ENCODE measurements at regions not wholly inside any gene's neighbourhood (a gene's known extent, or its start where the extent isn't known, plus 50 kb on each side); places are given as distances from the start of the nearest gene placed in this dataset.

DNA sequence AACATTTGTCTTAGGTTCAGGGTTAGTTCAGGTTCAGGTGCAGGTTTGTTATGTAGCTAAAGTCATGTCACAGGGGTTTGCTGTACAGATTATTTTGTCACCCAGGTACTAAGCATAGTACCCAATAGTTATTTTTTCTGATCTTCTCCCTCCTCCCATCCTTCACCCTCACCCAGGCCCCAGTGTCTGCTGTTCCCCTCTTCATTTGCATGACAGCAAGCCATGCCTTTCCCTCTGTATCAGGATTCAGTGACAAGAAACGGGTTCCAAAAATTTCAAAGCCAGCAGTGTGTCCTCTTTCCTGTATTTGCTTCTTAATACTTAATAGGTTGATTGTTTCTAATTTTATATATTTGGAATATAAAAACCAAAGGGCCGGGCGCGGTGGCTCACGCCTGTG, 330.8 kb upstream of the SGCD start:
- no peak overlapping the region for H3K27ac Mint-ChIP-seq
- no peaks in the 10 kb centered on the region for H3K36me3 Mint-ChIP-seq (ENCODE audit: low read depth)
- WGBS, 2 experiments (ENCODE audit: insufficient coverage in 1 of 2, insufficient read length in 1 of 2): 82% methylated on average over 5 of the region's 5 CpGs; no CpG with 5 or more reads in 1 of the 2 experiments

DNA sequence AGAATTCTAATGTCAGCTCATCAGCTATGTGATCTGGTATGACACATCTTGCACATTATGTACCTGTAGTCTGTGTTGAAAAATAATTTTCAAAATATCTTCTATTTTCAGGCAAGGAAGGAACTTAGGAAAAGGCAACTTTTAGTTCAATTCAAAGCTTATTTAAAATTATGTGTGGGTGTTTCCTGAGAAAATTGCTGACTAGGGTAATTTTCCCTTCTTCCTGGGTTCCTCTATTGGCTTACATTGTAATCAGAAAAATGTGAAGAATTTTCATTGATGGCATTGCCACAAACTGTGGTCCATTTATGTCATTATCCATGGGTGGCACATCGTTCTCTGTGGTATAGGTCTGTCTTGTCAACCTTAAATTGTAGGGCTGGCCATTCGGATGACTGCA, 328.7 kb upstream of the SGCD start:
- Histone ChIP-seq H3K27ac (ENCODE audit: low read depth, low read length) (no peak overlapping the region), H3K9ac (ENCODE audit: extremely low read depth, low read length, poor library complexity, severe bottlenecking) (no peak overlapping the region), H3K9me3 (ENCODE audit: control insufficient read depth, low read length) (no peaks in the 10 kb centered on the region), H3K4me3 (ENCODE audit: low read length) (no peak overlapping the region), H3K36me3 (ENCODE audit: control insufficient read depth, insufficient read depth, low read length) (no peaks in the 10 kb centered on the region), H3K4me1 (ENCODE audit: control insufficient read depth, insufficient read depth, low read length) (no peaks in the 10 kb centered on the region), H3K27me3 (ENCODE audit: control insufficient read depth, insufficient read depth, low read length, poor library complexity, severe bottlenecking) (no peaks in the 10 kb centered on the region)
- Mint-ChIP-seq H3K36me3 (ENCODE audit: low read depth) (no peaks in the 10 kb centered on the region), H3K27ac (no peak overlapping the region), H3K9me3 (no peaks in the 10 kb centered on the region), H3K4me3 (no peak overlapping the region), H3K4me1 (no peaks in the 10 kb centered on the region), H3K27me3 (ENCODE audit: insufficient read depth) (no peaks in the 10 kb centered on the region)
- DNase-seq: no peak
- TF ChIP-seq, protein P1, sequence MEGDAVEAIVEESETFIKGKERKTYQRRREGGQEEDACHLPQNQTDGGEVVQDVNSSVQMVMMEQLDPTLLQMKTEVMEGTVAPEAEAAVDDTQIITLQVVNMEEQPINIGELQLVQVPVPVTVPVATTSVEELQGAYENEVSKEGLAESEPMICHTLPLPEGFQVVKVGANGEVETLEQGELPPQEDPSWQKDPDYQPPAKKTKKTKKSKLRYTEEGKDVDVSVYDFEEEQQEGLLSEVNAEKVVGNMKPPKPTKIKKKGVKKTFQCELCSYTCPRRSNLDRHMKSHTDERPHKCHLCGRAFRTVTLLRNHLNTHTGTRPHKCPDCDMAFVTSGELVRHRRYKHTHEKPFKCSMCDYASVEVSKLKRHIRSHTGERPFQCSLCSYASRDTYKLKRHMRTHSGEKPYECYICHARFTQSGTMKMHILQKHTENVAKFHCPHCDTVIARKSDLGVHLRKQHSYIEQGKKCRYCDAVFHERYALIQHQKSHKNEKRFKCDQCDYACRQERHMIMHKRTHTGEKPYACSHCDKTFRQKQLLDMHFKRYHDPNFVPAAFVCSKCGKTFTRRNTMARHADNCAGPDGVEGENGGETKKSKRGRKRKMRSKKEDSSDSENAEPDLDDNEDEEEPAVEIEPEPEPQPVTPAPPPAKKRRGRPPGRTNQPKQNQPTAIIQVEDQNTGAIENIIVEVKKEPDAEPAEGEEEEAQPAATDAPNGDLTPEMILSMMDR (conservative IDR thresholded peaks at IDR 0.05): no peak
- 86 to 92% methylated on average over 2 of the region's 2 CpGs for WGBS, 2 experiments (ENCODE audit: insufficient coverage in 1 of 2, insufficient read length in 1 of 2)

More for the DNA sequence above, 330.8 kb upstream of the SGCD start:
- Histone ChIP-seq H3K4me3 (ENCODE audit: low read length) (no peak overlapping the region), H3K36me3 (ENCODE audit: control insufficient read depth, insufficient read depth, low read length) (no peaks in the 10 kb centered on the region), H3K9me3 (ENCODE audit: control insufficient read depth, low read length) (no peaks in the 10 kb centered on the region), H3K9ac (ENCODE audit: extremely low read depth, low read length, poor library complexity, severe bottlenecking) (no peak overlapping the region), H3K27ac (ENCODE audit: low read depth, low read length) (no peak overlapping the region), H3K27me3 (ENCODE audit: control insufficient read depth, insufficient read depth, low read length, poor library complexity, severe bottlenecking) (no peaks in the 10 kb centered on the region), H3K4me1 (ENCODE audit: control insufficient read depth, insufficient read depth, low read length) (no peaks in the 10 kb centered on the region)
- DNase-seq: no peak
- Mint-ChIP-seq H3K27me3 (ENCODE audit: insufficient read depth) (no peaks in the 10 kb centered on the region), H3K9me3 (no peaks in the 10 kb centered on the region), H3K4me1 (no peaks in the 10 kb centered on the region), H3K4me3 (no peak overlapping the region)
- TF ChIP-seq, protein P1 (conservative IDR thresholded peaks at IDR 0.05): no peak

DNA sequence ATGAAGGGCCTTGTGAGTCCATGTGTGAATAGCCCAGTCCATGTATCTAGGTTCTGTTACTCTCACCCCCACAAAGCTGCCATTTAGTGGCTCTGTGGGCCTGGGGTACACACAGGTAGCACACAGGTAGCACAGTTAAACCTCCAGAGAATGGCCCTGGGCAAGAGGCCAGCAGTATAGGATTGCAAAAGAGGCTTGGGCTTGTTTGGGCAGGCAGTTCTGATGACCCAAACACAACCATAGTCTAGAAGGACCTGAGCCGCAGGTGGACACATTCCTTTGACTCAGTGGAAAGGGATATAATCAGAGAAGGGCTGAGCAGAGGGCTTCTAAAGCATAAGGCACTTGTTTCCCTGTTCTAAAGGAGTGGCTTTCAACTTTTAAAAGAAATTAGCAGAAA, 326.8 kb upstream of the SGCD start:
- Mint-ChIP-seq H3K27ac (no peak overlapping the region), H3K27me3 (ENCODE audit: insufficient read depth) (no peaks in the 10 kb centered on the region), H3K4me1 (no peaks in the 10 kb centered on the region), H3K36me3 (ENCODE audit: low read depth) (no peaks in the 10 kb centered on the region), H3K4me3 (no peak overlapping the region), H3K9me3 (no peaks in the 10 kb centered on the region)
- Histone ChIP-seq H3K4me3 (ENCODE audit: low read length) (no peak overlapping the region), H3K27me3 (ENCODE audit: control insufficient read depth, insufficient read depth, low read length, poor library complexity, severe bottlenecking) (no peaks in the 10 kb centered on the region), H3K36me3 (ENCODE audit: control insufficient read depth, insufficient read depth, low read length) (no peaks in the 10 kb centered on the region), H3K27ac (ENCODE audit: low read depth, low read length) (no peak overlapping the region), H3K4me1 (ENCODE audit: control insufficient read depth, insufficient read depth, low read length) (no peaks in the 10 kb centered on the region), H3K9ac (ENCODE audit: extremely low read depth, low read length, poor library complexity, severe bottlenecking) (no peak overlapping the region), H3K9me3 (ENCODE audit: control insufficient read depth, low read length) (no peaks in the 10 kb centered on the region)
- TF ChIP-seq, protein P1 (conservative IDR thresholded peaks at IDR 0.05): no peak
- 86 to 100% methylated on average over 1 of the region's 1 CpG for WGBS, 2 experiments (ENCODE audit: insufficient coverage in 1 of 2, insufficient read length in 1 of 2)
- DNase-seq: no peak
